Cardiac fibroblast (primary cell): ENCODE measurements at regions not wholly inside any gene's neighbourhood (a gene's known extent, or its start where the extent isn't known, plus 50 kb on each side); places are given as distances from the start of the nearest gene placed in this dataset.

Experiments used
- DNase-seq, 2 donors: peaks; one replicate each; pipeline versions ENCODE4 v3.0.0 to v3.0.0-alpha.2; 2010; ENCODE audit warnings: low read depth in 2 of 2
- H3K4me3 ChIP-seq, 2 donors: replicated peaks in 1 of 2; 1 replicate in 1 of 2; 2 replicates in 1 of 2; pipeline ENCODE4 v1.5.1; 2011; ENCODE audit warnings: low read depth in 2 of 2, low read length in 2 of 2, mild to moderate bottlenecking in 2 of 2, moderate library complexity in 1 of 2
- CTCF ChIP-seq: IDR thresholded peaks from one replicate; pipeline ENCODE4 v1.5.1; 2011; ENCODE audit warnings: low read depth, mild to moderate bottlenecking, low read length, inconsistent platforms

GRCh38 chr1:55886856-55887712 is 671.9 kb upstream of the USP24 start:
- no peak for DNase-seq
- H3K4me3 ChIP-seq, result no peak overlapping the region
- no peak for TF ChIP-seq CTCF

- DNase-seq, result no peak
- no peak for TF ChIP-seq CTCF
- no peak overlapping the region for H3K4me3 ChIP-seq
Measured at GRCh38 chr1:55885619-55886018, 670.5 kb upstream of the USP24 start.

- no peak for DNase-seq
- no peak for TF ChIP-seq CTCF
- H3K4me3 ChIP-seq, result no peak overlapping the region
Measured at GRCh38 chr1:55882931-55883330, 667.8 kb upstream of the USP24 start.

GRCh38 chr1:55879346-55879745 is 664.2 kb upstream of the USP24 start:
- H3K4me3 ChIP-seq, result no peak overlapping the region
- DNase-seq, result no peak
- no peak for TF ChIP-seq CTCF

GRCh38 chr1:55877437-55878232 is 662.5 kb upstream of the USP24 start:
- DNase-seq, result peak in 1 of 2 donors; percentile 21
- H3K4me3 ChIP-seq, result no peak overlapping the region
- TF ChIP-seq CTCF, result no peak

- peak in 1 of 2 donors; percentile 14 for DNase-seq
- TF ChIP-seq CTCF, result no peak
Measured at GRCh38 chr1:55876276-55877060, 661.3 kb upstream of the USP24 start.

More at GRCh38 chr1:55876276-55877060, 661.3 kb upstream of the USP24 start:
- H3K4me3 ChIP-seq, result no peak overlapping the region
